ENCODE measurements at regions not wholly inside any gene's neighbourhood (a gene's known extent, or its start where the extent isn't known, plus 50 kb on each side); places are given as distances from the start of the nearest gene placed in this dataset.

DNA sequence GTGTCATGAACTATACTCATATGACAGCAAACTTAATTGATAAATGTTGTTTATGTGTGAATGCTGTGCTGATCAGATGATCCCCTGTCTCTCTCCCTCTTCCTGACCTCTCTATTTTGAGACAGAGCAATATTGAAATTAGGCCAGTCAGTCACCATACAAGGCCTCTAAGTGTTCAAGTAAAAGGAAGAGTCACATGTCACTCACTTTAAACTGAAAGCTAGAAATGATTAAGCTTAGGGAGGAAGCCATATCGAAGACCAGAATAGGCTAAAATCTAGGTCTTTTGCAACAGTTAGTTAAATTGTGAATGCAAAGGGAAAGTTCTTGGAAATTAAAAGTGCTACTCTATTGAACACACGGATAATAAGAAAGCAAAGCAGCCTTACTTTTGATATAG is 498.6 kb downstream of the ZPLD1 start:
- TF ChIP-seq, protein P1, sequence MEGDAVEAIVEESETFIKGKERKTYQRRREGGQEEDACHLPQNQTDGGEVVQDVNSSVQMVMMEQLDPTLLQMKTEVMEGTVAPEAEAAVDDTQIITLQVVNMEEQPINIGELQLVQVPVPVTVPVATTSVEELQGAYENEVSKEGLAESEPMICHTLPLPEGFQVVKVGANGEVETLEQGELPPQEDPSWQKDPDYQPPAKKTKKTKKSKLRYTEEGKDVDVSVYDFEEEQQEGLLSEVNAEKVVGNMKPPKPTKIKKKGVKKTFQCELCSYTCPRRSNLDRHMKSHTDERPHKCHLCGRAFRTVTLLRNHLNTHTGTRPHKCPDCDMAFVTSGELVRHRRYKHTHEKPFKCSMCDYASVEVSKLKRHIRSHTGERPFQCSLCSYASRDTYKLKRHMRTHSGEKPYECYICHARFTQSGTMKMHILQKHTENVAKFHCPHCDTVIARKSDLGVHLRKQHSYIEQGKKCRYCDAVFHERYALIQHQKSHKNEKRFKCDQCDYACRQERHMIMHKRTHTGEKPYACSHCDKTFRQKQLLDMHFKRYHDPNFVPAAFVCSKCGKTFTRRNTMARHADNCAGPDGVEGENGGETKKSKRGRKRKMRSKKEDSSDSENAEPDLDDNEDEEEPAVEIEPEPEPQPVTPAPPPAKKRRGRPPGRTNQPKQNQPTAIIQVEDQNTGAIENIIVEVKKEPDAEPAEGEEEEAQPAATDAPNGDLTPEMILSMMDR (IDR thresholded peaks at IDR 0.05) = no peak
- no peak for TF ChIP-seq EZH2phosphoT487 (IDR thresholded peaks at IDR 0.05)

Data from neural progenitor cell (in vitro differentiated cells).